NCI-H748 (cell line): ENCODE measurements at regions not wholly inside any gene's neighbourhood (a gene's known extent, or its start where the extent isn't known, plus 50 kb on each side); places are given as distances from the start of the nearest gene placed in this dataset.
"Not testable (repeated sequence)": the region's sequence is repeated elsewhere in the genome, so short reads cannot be mapped to it uniquely, and the experiment has no call there.

ENCODE experiments used
- DNase-seq: peaks from one replicate; lab custom pipeline; 2025; ENCODE audit not compliant: unreplicated experiment; lab: John Stamatoyannopoulos, UW

GRCh38 chr18:44568986-44569385 lies 111.7 kb upstream of the SETBP1 start:
- no peak for DNase-seq

- no peak for DNase-seq
Observed at GRCh38 chr18:44569391-44570055, 111.2 kb upstream of the SETBP1 start.

- DNase-seq: peak; percentile 72
Observed at GRCh38 chr18:44579028-44579702, 101.5 kb upstream of the SETBP1 start.

GRCh38 chr18:44579745-44580144 lies 100.9 kb upstream of the SETBP1 start:
- no peak for DNase-seq

- no peak for DNase-seq
Observed at GRCh38 chr18:44580159-44580558, 100.5 kb upstream of the SETBP1 start.

GRCh38 chr18:44580782-44581181 lies 99.9 kb upstream of the SETBP1 start:
- DNase-seq: not testable (repeated sequence)

- DNase-seq: no peak
Observed at GRCh38 chr18:44582456-44582855, 98.2 kb upstream of the SETBP1 start.

GRCh38 chr18:44584900-44585299 lies 95.8 kb upstream of the SETBP1 start:
- DNase-seq: no peak

- DNase-seq: no peak
Observed at GRCh38 chr18:44586782-44587524, 93.7 kb upstream of the SETBP1 start.

GRCh38 chr18:44588508-44588907 lies 92.2 kb upstream of the SETBP1 start:
- DNase-seq: no peak

GRCh38 chr18:44589693-44590355 lies 90.9 kb upstream of the SETBP1 start:
- DNase-seq: no peak

GRCh38 chr18:44590956-44591670 lies 89.6 kb upstream of the SETBP1 start:
- no peak for DNase-seq

GRCh38 chr18:44592639-44593038 lies 88.0 kb upstream of the SETBP1 start:
- no peak for DNase-seq

GRCh38 chr18:44594799-44595467 lies 85.8 kb upstream of the SETBP1 start:
- no peak for DNase-seq

GRCh38 chr18:44597797-44598196 lies 82.9 kb upstream of the SETBP1 start:
- no peak for DNase-seq

- DNase-seq: no peak
Observed at GRCh38 chr18:44598514-44598913, 82.2 kb upstream of the SETBP1 start.

GRCh38 chr18:44599412-44599811 lies 81.3 kb upstream of the SETBP1 start:
- no peak for DNase-seq

- DNase-seq: no peak
Observed at GRCh38 chr18:44601447-44601846, 79.2 kb upstream of the SETBP1 start.

GRCh38 chr18:44602380-44602779 lies 78.3 kb upstream of the SETBP1 start:
- no peak for DNase-seq

- no peak for DNase-seq
Observed at GRCh38 chr18:44602845-44603244, 77.8 kb upstream of the SETBP1 start.
